Activated CD4-positive, CD25-positive, alpha-beta regulatory T cell treated with anti-CD3 and anti-CD28 coated beads, Interleukin-2, amount 50 U/mL, for 72 hours (primary cell): ENCODE measurements at regions not wholly inside any gene's neighbourhood (a gene's known extent, or its start where the extent isn't known, plus 50 kb on each side); places are given as distances from the start of the nearest gene placed in this dataset.
"Not testable (repeated sequence)": the region's sequence is repeated elsewhere in the genome, so short reads cannot be mapped to it uniquely, and the experiment has no call there.

Experiments
- DNase-seq: peaks from one replicate; pipeline ENCODE4 v3.0.0; 2021

DNA sequence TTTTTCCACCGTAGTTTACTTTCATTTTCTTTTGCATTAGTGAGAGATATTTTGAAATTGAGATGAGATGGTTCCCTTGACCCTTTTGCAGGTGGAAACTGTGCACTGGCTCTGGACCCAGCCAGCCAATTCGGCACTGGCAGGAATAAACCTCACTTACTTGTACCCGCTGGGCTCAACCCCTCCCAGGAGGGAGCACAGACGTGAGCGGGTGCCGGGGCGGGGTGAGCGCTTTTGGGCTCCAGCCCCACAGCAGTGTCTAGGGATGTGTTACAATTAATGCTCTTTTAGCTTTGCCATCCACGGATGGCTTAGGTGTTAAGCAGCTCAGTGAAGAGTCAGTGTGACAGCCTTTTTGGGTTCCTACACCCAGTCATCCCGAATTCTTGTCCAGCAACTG lies 766.1 kb upstream of the CHD1 start:
- no peak for DNase-seq

DNA sequence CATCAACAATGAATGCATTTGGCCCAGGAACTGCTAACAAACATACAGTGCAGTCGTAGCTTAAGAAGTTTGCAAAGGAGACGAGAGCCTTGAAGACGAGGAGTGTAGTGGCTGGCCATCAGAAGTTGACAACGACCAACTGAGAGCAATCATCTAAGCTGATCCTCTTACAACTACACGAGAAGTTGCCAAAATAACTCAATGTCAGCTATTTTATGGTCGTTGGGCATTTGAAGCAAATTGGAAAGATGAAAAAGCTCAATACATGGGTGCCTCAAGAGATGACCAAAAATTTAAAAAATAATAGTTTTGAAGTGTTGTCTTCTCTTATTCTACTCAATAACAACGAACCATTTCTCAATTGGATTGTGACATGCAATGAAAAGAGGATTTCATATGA lies 757.7 kb upstream of the CHD1 start:
- DNase-seq = no peak

DNA sequence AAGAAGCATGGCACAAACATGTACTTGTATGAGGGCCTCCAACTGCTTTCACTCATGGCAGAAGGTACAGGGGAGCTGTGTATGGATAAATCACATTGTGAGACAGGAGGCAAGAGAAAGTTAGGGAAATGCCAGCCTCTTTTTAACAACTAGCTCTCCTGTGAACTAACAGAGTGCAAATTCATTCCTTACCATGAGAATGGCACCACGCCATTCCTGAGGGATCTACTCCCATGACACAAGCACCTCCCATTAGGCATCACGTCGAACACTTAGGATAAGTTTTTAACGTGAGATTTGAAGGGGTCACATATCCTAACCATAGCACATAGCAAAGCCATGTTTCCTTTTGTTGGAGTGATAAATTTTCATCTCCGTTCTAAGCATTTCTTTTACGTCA lies 747.2 kb upstream of the CHD1 start:
- no peak for DNase-seq

DNA sequence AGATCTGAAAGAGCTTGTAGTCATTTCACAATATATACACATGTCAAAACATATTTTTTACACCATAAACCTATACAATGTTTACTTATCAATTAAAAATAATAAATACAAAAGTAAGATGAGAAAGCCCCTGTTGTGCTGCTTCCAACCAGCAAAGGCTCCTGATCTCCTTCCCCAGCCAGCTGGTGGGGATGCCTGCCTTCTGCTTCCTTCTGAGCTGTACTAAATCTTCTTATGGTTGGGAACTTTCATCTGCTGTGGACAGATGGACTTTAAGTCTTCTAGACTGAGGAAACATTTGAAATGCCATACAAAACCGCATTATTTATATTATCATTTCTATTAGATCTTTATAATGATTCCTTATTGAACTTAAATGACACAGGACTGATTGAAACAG lies 745.3 kb upstream of the CHD1 start:
- DNase-seq = no peak

DNA sequence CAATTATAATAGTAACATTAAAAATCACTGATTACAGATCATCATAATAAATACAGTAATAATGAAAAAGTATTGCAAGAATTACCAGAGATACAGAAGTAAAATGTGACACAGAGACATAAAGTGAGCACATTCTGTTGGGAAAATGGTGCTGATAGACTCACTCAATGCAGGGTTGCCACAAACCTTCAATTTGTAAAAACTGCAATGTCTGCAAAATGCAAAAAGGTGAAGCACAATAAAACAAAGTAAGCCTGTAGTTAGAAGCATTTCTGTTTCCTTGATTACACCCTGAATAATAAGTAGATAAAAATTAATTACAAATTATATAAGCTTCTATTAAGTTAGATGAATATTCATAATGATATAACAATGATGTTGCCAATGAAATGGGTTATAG lies 736.2 kb upstream of the CHD1 start:
- DNase-seq = no peak

DNA sequence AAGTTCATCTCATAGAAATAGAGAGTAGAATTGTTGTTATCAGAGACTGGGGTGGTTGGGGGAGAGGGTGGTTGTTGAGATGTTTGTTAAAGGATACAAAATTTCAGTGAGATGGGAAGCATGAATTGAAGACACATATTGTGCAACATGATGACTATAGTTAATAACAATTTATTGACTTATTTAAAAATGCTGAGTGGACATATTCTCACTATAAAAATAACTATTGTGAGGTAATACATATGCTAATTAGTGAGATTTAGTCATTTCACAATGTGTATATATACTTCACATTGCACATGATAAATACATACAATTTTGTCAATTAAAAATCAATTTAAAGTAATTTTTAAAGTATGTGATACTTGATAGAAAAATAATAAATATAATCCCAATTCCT lies 722.5 kb upstream of the CHD1 start:
- DNase-seq = no peak

DNA sequence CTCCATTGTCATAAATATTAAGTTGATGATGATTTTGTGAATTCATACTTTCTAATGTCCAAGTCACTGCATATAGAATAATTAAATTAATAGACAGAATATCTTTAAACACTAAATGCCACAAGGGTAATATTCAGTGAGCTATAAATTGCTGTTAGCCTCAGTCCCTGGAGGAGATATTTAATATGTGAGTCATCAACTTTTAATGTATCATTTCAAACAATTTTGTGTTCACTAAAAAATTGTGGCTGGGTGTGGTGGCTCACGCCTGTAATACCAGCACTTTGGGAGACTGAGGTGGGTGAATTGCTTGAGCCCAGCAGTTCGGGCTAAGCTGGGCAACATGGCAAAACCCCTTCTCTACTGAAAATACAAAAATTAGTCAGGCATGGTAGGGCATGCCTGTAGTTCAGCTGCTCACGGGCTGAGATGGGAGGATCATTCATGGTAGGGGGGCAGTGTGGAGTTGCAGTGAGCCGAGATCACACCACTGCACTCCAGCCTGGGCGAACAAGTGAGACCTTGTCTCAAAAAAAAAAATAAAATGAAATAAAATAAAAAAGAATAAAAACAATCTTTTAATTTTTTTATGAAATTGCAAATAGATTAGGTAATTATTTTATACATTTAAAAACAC lies 717.3 kb upstream of the CHD1 start:
- DNase-seq = no peak

DNA sequence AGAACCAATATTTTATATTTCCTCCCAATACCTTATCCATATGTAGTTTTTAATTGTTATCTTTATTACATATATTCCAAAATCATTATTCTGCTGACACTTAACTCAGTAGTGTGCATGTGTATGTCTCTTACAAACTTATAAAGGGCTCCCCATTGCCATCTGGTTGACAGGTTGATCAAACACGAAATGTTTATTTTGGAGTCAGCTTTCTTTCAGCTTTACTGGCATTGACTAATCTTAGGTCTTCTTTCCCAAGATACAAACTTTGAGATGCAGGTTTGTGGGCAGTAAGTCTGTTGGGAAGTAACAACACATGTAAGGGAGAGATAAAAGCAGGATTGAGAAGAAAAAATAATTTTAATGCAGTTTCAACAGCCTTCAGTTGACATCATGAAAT lies 716.0 kb upstream of the CHD1 start:
- no peak for DNase-seq

DNA sequence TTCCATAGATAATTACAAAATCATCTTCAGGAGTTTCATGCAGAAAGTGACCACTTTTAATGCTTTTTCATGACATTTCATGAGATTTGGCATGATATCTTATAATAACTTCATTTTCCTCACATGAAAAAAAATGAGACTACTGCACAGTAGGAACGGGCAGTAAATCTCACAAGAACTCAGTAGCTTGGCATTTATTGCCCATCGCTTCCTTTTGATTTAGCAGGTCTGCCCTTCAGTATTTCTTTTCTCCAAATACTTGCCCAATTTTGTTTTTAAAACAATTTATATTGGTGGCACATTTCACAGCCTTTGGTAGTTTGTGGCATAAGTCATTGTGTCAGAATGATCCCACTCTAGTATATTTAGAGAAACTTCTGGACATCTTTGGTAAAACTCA lies 711.8 kb upstream of the CHD1 start:
- no peak for DNase-seq

DNA sequence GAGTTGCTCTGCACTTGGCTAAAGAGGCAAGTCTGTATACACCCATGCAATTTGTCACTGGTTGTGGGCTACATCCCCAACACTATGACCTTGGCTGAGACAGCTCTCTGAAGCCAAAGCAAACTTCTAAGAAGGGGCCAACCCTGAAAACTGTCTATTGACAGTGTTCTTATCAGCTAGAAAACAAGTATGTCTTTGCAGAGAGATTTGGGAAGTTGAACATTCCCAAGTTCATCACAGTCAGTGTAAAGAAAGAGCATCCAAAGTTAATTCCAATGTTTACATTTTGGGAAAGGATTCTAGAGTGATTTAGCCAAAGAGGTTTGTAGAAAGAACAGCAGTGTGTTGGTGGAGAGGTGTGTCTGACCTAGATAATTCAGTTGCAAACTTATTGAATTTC lies 711.1 kb upstream of the CHD1 start:
- DNase-seq = no peak

DNA sequence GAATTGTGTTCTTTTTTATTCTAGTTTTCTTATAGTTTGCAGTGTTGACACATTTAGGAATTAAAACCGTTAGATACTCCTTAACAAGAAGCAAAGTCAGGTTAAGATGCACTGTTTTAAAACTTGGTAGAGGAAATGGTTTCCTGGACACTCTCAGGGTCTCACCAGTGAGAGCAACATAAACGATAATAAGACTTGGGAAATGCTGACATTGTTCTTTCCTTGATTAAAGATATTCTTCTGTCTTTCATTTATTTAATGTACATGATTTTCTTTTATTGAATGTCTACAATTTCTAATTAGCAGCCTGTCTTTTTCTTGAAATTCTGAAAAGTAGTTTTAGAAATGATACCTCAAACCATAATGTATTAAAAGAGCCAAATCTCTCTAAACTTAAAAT lies 707.9 kb upstream of the CHD1 start:
- DNase-seq = no peak

DNA sequence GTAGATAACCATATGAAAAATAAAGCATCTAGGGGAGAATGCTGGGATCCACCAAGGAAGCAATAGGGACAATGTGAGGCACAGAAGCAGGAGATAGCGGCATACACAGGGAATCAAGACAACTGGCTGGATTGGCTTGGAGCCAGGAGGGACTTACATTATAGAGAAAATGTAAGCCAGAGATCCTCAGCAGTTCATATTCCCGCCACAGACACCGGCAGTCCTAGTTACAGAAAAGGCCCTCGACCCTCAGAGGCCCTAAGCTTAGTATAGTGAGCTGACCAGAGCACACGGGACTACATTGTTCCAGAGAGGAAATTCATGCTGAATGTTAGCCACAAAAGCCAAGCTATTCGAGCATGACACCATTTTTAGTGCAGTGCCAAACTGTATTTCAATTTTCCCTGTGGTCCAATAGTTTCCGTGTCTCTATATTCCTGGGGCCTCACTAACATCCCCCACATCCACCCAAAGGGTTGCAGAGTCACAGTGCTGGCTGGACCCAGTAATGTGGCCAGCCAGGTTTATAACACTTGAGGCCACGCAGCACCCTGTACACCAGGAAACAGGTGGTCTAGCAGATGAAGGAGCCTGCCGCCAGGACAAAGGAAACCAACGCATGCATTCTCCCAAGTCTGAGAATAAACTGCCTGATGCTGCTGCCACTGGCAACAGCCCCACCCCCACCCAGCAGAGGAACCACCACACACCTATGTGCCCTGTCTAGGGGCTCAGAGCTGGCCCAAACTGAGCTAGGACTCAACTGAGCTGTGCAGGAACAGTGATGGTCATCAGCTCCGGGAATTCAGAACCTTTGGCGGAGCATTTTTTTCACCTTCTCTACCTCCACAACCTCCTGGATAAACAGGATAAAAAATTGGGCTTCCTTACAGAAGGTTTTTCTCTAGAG lies 693.2 kb upstream of the CHD1 start:
- no peak for DNase-seq

DNA sequence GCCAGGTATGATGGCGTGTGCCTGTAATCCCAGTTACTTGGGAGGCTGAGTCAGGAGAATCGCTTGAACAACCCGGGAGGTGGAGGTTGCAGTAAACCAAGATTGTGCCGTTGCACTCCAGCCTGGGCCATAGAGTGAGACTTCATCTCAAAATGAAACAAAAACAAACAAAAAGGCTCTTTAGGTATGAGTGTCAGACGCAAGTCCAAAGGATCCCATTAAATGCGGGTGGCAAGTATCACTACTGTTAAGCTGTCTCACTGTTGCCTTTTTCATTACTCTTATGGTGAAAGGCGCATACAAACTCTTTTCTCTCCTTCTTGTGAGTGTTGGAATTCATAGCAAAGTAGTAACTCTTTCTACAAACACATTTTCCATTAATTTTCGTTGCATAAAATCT lies 688.5 kb upstream of the CHD1 start:
- no peak for DNase-seq

DNA sequence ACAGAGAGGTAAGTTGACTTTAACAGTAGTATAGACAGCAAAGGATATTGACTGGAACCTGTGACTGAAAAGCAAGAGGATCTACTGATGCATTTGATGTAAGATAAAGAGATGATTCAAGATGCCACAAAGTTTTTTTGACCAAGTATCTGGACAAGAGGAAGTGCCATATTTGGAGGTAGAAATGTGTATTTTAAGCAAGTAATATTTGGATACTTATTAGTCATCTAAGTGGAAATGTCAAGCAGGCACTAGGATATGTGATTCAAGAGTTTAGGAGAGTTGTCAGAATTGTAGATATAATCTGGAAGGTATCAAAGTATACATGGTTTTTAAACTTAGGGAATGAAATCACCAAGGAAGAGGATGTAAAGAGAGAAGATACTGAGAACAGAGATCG lies 686.1 kb upstream of the CHD1 start:
- no peak for DNase-seq

DNA sequence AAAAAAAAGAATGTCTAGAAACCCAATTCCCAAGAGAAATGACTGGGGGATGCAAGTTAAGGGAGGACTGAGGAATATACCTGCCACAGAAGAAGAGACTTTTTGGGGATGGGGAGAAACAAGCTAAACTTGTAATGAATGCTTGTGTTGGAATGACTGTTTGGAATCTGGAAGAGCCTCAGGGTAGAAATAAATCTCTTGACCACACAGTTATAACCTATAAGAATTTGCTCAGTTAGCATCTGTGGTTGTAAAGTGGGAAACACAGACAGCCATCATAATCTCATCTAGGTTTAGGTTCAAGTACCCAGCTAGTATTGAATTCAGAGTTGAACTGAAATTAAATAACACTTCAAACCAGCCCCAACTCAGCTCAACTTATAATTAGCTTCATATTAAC lies 678.3 kb upstream of the CHD1 start:
- no peak for DNase-seq

DNA sequence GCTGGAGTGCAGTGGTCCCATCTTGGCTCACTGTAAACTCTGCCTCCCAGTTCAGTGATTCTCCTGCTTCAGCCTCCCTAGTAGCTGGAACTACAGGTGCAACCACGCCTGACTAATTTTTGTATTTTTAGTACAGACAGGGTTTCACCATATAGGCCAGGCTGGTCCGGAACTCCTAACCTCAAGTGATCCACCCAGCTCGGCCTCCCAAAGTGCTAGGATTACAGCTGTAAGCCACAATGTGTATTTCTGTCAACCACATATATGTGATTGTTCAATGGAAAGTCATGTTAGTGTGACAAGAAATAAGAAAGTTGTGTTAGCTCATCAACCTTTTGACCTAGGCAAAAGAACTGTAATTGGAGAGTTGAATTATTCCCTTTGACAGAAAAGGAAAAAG lies 677.1 kb upstream of the CHD1 start:
- no peak for DNase-seq

DNA sequence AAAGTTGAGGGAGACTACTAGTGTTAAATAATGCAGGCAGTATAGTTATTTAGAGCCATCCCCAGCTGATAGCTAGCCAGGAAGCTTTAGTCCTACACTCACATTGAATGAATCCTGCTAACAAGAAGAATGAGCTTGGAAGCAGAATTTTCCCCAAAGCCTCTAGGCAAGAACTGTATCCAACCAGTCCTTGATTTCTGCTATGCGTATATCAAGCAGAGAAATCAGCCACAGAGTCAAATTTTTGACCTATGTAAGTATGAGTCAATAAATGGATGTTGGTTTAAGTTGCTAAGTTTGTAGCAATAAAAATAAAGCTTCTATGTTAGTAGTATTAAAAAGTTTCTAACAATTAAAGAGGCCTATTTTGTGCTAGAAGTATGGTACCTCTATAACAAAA lies 672.1 kb upstream of the CHD1 start:
- no peak for DNase-seq

DNA sequence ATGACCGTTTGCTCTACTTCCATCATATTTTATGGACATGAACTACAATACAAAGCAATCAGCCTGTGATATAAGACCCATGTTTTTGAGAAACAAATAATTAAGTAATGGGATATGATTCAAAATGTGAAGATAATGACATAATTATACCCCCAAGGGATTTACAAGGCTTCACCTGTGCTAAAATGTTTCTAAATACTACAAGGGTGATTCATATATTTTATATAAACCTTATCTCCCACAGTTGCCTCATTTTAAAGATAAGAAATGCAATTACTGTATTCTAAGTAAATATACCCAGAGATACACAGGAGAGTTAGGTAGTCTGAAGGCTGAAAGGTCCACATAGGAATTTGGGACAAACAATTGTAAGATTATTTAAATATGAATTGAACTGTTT lies 662.0 kb upstream of the CHD1 start:
- DNase-seq = no peak

DNA sequence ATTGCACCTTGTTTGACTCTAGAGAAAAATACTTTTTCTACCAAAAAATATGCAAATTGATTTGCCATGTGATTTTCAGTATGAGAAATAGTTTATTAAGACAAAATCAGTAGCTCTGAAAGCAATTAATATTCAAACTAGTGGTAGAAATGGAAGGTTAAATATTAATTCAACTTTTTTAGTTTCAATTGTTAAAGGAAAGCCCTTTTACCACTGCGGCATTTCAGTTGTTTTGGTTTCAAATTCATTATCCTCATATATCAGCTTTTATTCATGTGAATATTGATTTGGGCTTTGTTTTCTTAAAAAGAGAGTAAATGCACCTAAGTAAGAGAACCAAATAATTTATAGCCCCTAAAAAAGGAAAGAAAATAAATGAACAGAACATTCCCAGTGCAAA lies 660.6 kb upstream of the CHD1 start:
- no peak for DNase-seq

DNA sequence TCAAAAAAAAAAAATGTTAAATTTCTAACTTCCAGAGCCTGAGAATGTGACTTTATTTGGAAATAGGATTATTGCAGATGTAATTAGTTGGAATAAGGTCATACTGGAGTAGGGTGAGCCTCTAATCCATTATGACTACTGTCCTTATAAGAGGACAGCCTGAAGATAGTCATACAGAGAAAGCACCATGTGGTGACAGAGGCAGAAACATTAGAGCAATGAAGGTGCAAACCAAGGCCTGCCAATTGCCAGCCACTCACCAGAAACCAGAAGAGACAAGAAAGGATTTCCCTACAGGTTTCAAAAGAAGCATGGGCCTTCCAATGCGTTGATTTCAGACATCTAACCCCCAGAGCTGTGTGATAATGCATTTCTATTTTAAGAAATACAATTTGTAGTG lies 659.2 kb upstream of the CHD1 start:
- no peak for DNase-seq

DNA sequence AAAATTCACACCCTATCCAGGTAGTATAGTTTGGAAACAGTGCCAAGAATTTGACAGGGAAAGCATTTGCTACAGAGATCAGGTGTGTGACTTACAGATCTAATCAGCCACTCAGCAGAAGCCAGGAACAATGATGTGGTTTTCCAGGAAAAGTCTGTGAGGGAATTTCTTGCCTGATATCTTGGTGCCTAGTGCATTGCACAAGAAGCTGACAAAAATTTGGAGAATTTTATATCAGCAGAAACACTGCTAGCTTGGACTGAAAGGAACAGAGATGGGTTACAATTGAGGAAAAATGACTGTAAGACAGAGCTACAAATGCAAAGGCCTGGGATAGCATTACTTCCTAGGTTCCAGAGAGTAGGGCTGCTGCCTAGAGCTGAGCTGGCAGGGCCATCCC lies 658.1 kb upstream of the CHD1 start:
- DNase-seq = no peak

DNA sequence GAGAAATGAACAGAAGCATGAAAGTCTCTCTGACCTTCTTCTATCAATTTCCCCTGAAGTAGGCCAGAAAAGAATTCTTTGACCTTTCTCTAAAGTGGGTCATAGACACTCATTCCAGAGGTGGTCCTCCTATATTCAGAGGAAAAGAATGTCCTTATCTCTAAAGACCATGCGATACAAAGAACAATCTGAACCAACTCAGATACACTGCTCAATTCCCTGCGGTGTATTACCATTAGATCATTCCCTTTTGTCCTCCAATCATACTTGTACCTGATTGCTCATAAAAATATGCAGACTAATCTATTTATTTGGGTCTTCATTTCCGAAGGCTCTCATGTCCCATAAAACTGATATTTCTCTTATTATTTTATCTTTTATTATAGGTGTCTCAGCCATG lies 652.4 kb upstream of the CHD1 start:
- not testable (repeated sequence) for DNase-seq

DNA sequence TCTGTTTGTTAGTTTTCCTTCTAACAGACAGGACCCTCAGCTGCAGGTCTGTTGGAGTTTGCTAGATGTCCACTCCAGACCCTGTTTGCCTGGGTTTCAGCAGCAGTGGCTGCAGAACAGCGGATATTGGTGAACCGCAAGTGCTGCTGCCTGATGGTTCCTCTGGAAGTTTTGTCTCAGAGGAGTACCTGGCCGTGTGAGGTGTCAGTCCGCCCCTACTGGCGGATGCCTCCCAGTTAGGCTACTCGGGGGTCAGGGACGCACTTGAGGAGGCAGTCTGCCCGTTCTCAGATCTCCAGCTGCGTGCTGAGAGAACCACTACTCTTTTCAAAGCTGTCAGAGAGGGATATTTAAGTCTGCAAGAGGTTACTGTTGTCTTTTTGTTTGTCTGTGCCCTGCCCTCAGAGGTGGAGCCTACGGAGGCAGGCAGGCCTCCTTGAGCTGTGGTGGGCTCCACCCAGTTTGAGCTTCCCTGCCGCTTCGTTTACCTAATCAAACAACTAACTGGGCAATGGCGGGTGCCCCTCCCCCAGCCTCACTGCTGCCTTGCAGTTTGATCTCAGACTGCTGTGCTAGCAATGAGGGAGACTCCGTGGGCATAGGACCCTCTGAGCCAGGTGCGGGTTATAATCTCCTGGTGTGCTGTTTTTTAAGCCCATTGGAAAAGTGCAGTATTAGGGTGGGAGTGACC lies 634.3 kb upstream of the CHD1 start:
- not testable (repeated sequence) for DNase-seq

DNA sequence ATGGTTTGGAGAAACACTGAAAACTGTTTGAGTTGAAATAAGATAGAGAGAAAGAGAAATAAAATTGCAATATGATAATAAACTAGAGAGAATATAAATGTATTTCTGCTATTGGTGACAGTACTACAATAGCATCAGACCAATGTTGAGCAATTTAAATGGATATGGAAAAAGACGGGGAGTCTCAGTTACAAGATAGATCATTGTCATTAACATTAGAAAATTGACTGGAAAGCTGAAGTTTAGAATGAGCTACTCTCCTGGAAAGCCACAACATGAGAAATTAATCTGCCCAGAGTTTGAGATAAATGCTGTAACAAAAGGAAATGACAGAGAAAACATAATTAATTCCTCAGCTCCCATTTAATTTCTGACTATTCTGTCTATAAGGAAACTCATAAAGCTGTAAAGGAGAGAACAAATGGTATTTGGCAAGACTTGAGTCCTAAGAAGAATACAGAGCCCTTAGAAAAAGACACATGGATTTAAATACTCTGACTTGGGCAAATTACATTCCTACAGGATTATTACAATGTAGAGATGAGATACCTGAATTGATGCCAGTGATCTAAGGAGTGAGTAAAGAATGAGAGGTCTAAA lies 624.5 kb upstream of the CHD1 start:
- no peak for DNase-seq
